HFF-Myc (cell line): ENCODE measurements at regions not wholly inside any gene's neighbourhood (a gene's known extent, or its start where the extent isn't known, plus 50 kb on each side); places are given as distances from the start of the nearest gene placed in this dataset.

Experiments used
- DNase-seq: peaks from one replicate; pipeline ENCODE4 v3.0.0-alpha.2; 2011; ENCODE audit warnings: low read depth; ENCODE audit errors: extremely low read depth
- H3K4me3 ChIP-seq: replicated peaks from 2 replicates; pipeline ENCODE4 v1.5.1; 2011; ENCODE audit warnings: low read depth, mild to moderate bottlenecking, control low read depth, low read length
- TF ChIP-seq, protein P1 (sequence below): IDR thresholded peaks from 2 replicates; pipeline ENCODE4 v1.5.1; 2012; ENCODE audit warnings: mild to moderate bottlenecking, low read depth, low read length, control low read depth; ENCODE audit errors: missing control alignments

DNA sequence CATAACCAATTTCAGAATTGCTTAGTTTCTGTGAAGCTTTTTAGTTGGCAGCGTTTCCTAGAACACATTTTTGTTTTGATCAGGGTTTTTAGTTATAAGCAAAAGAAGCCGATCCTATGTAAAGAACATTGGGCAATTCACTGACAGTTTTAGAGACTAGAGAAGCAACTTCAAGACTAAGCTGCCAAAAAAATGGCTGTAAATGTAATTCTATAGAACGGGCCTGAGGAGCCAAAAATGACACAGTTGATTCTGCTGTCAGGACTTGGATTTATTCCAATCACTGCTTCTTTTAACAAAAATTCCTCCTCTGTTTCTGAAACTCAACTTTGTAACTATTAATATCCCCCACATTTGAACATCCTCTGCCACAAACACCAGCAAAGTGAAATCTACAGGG, 236.0 kb upstream of the EYS start:
- TF ChIP-seq, protein P1, sequence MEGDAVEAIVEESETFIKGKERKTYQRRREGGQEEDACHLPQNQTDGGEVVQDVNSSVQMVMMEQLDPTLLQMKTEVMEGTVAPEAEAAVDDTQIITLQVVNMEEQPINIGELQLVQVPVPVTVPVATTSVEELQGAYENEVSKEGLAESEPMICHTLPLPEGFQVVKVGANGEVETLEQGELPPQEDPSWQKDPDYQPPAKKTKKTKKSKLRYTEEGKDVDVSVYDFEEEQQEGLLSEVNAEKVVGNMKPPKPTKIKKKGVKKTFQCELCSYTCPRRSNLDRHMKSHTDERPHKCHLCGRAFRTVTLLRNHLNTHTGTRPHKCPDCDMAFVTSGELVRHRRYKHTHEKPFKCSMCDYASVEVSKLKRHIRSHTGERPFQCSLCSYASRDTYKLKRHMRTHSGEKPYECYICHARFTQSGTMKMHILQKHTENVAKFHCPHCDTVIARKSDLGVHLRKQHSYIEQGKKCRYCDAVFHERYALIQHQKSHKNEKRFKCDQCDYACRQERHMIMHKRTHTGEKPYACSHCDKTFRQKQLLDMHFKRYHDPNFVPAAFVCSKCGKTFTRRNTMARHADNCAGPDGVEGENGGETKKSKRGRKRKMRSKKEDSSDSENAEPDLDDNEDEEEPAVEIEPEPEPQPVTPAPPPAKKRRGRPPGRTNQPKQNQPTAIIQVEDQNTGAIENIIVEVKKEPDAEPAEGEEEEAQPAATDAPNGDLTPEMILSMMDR: no peak

DNA sequence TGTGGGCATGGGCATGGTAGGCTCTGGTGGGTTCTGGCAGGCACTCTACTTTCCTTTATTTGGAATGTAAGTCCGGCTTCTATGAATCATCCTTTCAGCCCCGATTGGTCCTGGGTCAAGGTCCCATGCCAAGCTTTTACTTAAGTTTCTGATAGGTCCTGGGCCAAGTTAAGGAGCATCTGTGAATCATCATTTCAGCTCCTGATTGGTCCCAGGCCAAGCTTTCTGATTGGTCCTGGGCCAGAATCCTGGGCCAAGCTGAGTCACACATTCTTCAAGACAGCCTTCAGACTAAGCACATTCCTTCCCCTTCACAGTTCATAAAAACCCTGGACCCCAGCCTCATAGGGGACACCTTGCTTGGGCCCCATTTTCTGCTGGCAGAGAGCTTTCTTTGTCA, 231.0 kb upstream of the EYS start:
- TF ChIP-seq, protein P1: no peak
- DNase-seq: no peak
- H3K4me3 ChIP-seq: no peak overlapping the region

More for the DNA sequence above, 236.0 kb upstream of the EYS start:
- no peak for DNase-seq
- H3K4me3 ChIP-seq: no peak overlapping the region

DNA sequence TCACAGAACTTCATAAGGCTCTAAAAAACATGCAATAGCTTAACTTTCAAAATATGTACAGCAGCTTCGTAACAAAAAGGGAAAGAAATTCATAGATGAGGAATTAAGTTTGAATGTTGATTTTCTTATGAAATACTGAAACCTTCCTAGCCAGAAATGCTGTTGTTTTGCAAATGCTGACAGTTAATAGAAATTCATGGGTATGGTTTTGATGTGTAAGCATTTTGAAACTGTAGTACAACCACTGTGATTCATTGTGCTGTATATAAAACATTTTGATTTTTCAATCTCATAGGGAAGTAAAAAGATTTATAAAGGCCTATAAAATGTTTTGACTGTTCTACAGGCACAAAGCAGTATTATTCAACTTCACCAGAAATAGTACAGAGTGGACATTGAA, 228.4 kb upstream of the EYS start:
- no peak for DNase-seq
- H3K4me3 ChIP-seq: no peak overlapping the region
- TF ChIP-seq, protein P1: no peak

DNA sequence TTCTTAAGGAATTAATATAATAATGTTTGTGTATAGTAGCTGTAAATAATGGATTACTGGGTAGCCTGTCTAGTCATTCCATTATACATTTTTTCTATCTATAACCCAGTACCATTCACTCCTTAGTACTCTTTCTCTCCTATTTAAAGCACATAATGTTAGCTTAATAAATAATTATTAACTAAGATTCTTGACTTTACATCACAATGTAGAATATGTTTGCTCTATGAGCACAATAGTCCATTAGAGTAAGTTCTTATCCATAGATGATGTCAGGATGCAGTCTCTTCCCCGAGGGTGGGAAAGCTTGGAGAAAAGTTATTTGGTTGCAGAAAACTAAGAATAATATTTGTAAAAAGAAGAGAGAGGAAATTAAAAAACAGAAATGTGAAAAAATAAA, 226.4 kb upstream of the EYS start:
- H3K4me3 ChIP-seq: no peak overlapping the region
- DNase-seq: no peak
- TF ChIP-seq, protein P1: no peak

DNA sequence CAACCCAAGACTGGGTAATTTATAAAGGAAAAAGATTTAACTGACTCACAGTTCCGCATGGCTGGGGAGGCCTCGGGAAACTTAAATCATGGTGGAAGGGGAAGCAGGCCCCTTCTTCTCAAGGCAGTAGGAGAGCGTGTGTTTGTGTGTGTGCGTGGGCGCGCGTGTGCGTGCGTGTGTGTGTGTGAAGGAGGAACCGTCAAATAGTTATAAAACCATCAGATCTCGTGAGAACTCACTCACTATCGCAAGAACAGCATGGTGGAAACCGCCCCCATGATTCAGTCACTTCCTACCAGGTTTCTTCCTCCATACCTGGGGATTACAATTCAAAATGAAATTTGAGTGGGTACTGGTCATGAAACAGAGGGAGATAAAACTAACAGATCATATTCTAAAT, 220.1 kb upstream of the EYS start:
- DNase-seq: no peak
- no peak overlapping the region for H3K4me3 ChIP-seq

DNA sequence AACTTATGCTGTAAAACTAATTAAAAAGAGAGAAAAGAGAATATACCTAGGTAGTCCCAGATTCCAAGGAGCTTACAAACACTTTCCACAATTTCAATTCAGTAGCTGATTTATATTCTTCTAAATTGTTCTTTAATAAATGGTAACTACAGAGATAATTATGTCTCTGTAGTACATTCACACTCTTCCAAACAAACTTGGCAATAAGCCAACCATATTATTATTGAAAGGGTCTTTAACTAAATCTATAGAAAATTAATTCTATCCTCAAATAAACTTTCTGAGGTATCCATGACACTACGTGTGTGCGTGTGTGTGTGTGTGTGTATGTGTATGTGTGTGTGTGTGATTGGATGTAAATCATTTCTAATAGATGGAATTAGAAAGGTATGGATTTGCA, 217.4 kb upstream of the EYS start:
- TF ChIP-seq, protein P1: no peak
- DNase-seq: no peak
- H3K4me3 ChIP-seq: no peak overlapping the region

More for the DNA sequence above, 220.1 kb upstream of the EYS start:
- TF ChIP-seq, protein P1: no peak

DNA sequence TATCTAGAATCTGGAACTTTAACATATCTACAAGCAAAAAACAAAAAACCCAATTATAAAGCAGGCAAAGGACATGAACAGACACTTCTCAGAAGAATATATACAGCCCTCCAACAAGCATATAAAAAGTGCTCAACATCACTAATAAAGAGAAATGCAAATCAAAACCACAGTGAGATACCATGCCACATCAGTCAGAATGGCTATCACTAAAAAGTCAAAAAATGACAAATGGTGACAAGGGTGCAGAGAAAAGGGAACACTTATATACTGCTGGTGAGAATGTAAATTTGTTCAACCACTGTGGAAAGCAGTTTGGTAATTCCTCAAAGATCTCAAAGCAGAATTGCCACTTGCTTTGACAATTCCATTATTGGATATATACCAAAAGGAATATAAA, 215.0 kb upstream of the EYS start:
- TF ChIP-seq, protein P1: no peak
- no peak overlapping the region for H3K4me3 ChIP-seq

More for the DNA sequence above, 215.0 kb upstream of the EYS start:
- DNase-seq: no peak
